HL-60 (cell line): ENCODE measurements at regions not wholly inside any gene's neighbourhood (a gene's known extent, or its start where the extent isn't known, plus 50 kb on each side); places are given as distances from the start of the nearest gene placed in this dataset.

Source experiments
- DNase-seq, 2 experiments: peaks; one replicate each; pipeline ENCODE4 v3.0.0-alpha.2; 2010 to 2020; ENCODE audit warnings: low read depth in 1 of 2, low spot score in 1 of 2
- H3K27ac ChIP-seq: fragments of 250-450 bp; sonication (Bioruptor Pico); replicated peaks from 2 replicates; pipeline ENCODE4 v1.5.1; 2020; ENCODE audit warnings: mild to moderate bottlenecking, moderate library complexity
- H3K27me3 ChIP-seq: fragments of 250-450 bp; sonication (Bioruptor Pico); 2 replicates; pipeline ENCODE4 v1.5.1; 2021; ENCODE audit warnings: mild to moderate bottlenecking, moderate library complexity; ENCODE audit not compliant: insufficient read depth, poor library complexity, severe bottlenecking
- H3K4me3 ChIP-seq: replicated peaks from 2 replicates; pipeline ENCODE4 v1.5.1; 2011; ENCODE audit warnings: mild to moderate bottlenecking, control low read depth, low read length; ENCODE audit not compliant: insufficient read depth
- GABPA ChIP-seq: IDR thresholded peaks from 2 replicates; pipeline ENCODE4 v1.6.1; 2012; ENCODE audit warnings: low read depth
- POLR2AphosphoS5 ChIP-seq: IDR thresholded peaks from 2 replicates; pipeline ENCODE4 v1.6.1; 2012; ENCODE audit warnings: low read depth
- SPI1 ChIP-seq: IDR thresholded peaks from 2 replicates; pipeline ENCODE4 v1.6.1; 2012; ENCODE audit warnings: low read depth, mild to moderate bottlenecking, borderline replicate concordance
- TF ChIP-seq, protein P1 (sequence below): IDR thresholded peaks from one replicate; pipeline ENCODE4 v1.5.1; 2011; ENCODE audit warnings: low read length, control low read depth, inconsistent platforms; ENCODE audit not compliant: insufficient read depth
- TF ChIP-seq, protein P2 (sequence below): IDR thresholded peaks from 2 replicates; pipeline ENCODE4 v1.6.1; 2012; ENCODE audit warnings: low read depth; ENCODE audit not compliant: insufficient replicate concordance

DNA sequence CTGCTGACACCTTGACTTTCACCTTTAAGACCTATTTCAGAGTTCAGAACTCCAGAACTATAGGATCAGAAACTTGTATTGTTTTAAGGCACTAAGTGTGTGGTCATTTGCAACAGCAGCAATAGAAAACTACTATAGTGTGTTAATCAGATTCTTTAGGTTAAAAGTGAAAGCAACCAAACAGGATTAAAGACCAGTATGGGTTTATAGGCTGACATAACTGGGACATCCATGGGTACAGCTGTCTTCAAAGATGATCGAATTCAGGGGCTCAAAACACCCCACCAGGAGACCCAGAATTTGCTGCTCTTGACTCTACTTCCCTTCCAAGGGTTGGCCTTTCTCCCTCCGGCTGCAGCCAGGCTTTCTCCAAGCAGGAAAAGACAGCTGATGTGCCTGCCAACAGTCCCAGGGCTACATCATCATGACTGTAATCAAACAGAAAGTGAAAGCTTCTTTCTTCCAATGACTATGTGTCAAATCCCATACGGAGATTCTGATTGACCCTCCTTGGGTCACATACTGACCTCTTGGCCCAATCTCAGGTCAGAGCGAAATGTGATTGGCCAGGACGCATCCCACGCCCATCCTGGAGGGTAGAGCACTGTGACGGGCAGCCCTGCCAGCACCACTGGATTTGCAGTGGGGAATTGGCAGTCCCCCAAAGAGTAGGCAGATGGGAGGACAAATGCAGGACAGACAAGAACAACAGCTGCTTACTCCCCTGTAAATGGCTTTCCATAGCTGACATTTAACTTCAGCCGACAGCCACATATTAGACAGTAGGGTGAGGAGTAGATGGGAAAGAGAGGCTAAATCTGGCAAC, 51.4 kb upstream of the RNF7 start:
- H3K4me3 ChIP-seq, result no peak overlapping the region
- no peak for TF ChIP-seq GABPA
- no peak for TF ChIP-seq POLR2AphosphoS5
- TF ChIP-seq, protein P1, sequence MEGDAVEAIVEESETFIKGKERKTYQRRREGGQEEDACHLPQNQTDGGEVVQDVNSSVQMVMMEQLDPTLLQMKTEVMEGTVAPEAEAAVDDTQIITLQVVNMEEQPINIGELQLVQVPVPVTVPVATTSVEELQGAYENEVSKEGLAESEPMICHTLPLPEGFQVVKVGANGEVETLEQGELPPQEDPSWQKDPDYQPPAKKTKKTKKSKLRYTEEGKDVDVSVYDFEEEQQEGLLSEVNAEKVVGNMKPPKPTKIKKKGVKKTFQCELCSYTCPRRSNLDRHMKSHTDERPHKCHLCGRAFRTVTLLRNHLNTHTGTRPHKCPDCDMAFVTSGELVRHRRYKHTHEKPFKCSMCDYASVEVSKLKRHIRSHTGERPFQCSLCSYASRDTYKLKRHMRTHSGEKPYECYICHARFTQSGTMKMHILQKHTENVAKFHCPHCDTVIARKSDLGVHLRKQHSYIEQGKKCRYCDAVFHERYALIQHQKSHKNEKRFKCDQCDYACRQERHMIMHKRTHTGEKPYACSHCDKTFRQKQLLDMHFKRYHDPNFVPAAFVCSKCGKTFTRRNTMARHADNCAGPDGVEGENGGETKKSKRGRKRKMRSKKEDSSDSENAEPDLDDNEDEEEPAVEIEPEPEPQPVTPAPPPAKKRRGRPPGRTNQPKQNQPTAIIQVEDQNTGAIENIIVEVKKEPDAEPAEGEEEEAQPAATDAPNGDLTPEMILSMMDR, result no peak
- TF ChIP-seq, protein P2, sequence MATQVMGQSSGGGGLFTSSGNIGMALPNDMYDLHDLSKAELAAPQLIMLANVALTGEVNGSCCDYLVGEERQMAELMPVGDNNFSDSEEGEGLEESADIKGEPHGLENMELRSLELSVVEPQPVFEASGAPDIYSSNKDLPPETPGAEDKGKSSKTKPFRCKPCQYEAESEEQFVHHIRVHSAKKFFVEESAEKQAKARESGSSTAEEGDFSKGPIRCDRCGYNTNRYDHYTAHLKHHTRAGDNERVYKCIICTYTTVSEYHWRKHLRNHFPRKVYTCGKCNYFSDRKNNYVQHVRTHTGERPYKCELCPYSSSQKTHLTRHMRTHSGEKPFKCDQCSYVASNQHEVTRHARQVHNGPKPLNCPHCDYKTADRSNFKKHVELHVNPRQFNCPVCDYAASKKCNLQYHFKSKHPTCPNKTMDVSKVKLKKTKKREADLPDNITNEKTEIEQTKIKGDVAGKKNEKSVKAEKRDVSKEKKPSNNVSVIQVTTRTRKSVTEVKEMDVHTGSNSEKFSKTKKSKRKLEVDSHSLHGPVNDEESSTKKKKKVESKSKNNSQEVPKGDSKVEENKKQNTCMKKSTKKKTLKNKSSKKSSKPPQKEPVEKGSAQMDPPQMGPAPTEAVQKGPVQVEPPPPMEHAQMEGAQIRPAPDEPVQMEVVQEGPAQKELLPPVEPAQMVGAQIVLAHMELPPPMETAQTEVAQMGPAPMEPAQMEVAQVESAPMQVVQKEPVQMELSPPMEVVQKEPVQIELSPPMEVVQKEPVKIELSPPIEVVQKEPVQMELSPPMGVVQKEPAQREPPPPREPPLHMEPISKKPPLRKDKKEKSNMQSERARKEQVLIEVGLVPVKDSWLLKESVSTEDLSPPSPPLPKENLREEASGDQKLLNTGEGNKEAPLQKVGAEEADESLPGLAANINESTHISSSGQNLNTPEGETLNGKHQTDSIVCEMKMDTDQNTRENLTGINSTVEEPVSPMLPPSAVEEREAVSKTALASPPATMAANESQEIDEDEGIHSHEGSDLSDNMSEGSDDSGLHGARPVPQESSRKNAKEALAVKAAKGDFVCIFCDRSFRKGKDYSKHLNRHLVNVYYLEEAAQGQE, result no peak
- no peak for TF ChIP-seq SPI1
- no peak for DNase-seq
- no peak overlapping the region for H3K27ac ChIP-seq
- no peaks in the 10 kb centered on the region for H3K27me3 ChIP-seq
